ENCODE measurements at regions not wholly inside any gene's neighbourhood (a gene's known extent, or its start where the extent isn't known, plus 50 kb on each side); places are given as distances from the start of the nearest gene placed in this dataset.
A peak's percentile ranks its signal among the peaks of the same experiment; 100 is the strongest.

DNA sequence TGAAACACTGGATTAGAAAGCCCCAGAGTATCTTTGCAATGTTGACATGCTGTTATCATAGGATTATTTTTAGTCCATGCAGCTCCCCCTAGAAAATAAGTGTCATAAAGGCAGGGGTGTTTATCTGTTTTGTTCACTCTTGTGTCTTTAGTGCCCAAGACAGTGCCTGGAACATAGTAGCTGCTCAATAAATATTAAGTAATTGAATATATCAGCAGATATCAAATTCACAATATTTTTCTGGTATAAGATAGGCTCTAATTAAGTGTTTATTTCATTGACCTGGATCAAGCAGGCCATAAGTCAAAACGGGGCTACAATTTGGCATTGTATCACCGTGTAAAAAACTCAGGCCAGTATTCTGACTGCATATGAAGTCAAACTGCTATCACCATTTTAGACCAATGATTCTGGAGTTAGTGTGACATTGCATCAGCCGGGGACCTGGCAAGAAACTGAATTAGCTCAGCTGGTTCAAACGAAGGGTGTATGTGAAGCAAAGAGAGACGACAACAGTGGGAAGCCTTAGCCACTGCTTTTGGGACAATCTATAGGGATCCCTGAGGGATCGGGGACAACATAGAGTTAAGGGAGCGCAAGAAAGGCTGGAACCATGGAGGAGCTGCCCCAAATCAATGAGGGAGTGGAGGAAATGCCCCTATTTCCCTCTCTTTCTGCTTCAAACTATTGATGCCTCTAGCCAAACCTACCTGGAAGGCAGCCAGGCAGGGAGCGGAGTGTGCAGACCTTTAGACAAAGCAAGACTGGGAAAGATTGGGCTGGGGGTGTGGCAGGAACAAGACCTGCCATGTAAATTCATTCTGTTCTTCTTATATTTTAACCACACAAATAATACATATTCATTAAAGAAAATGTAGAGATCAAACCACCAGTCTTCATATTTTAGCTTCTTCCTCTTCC, 112.2 kb downstream of the PLEKHG1 start:
- no peak overlapping the region for H2BK120ac ChIP-seq (replicated peaks; ENCODE audit: low read depth, low read length)
- H4K91ac ChIP-seq (replicated peaks; ENCODE audit: insufficient read length, low read length): no peak overlapping the region
- H4K8ac ChIP-seq (ENCODE audit: extremely low read depth, insufficient read depth, low read length): no peak overlapping the region; the same call in 1 of the 2 replicates
- no peak overlapping the region for H3K18ac ChIP-seq (ENCODE audit: extremely low read depth, low read length)
- H3K4ac ChIP-seq (replicated peaks; ENCODE audit: insufficient read length, low read depth, low read length): no peak overlapping the region
- ChIA-PET CTCF (ENCODE audit: partially characterized antibody) (interaction anchor here (1.2 to 2.1 kb wide), 7 partner anchors 11 to 318 kb away, joined by 3 to 6 read pairs (median 4); no protein-coding TSS in a partner anchor), POLR2A (ENCODE audit: partially characterized antibody) (no interaction called here)
- H3K9me3 ChIP-seq (ENCODE audit: insufficient read depth in 2 of 2, low read depth in 1 of 2, low read length in 1 of 2): no peaks in the 10 kb centered on the region
- no peak overlapping the region for H3K27ac ChIP-seq (ENCODE audit: low read depth, low read length)
- H3K23ac ChIP-seq (ENCODE audit: insufficient read length): no peak overlapping the region
- no peak overlapping the region for H3K4me2 ChIP-seq (ENCODE audit: insufficient read depth in 1 of 2, low read depth in 2 of 2, low read length in 2 of 2)
- H3K23me2 ChIP-seq (ENCODE audit: low read depth, low read length): no peaks in the 10 kb centered on the region
- H2AFZ ChIP-seq (ENCODE audit: low read length): no peak overlapping the region
- TF ChIP-seq RBBP5 (IDR thresholded peaks at IDR 0.05; ENCODE audit: borderline replicate concordance, low read depth, low read length): no peak
- TF ChIP-seq CHD2 (IDR thresholded peaks at IDR 0.05; ENCODE audit: low read length): no peak
- no peak for TF ChIP-seq POLR2AphosphoS5 (IDR thresholded peaks at IDR 0.05; ENCODE audit: low read depth, low read length)
- no peak for TF ChIP-seq RXRA (IDR thresholded peaks at IDR 0.05; ENCODE audit: insufficient read depth, low read depth, low read length)
- TF ChIP-seq GABPA (IDR thresholded peaks at IDR 0.05; ENCODE audit: borderline replicate concordance, insufficient read depth, low read length): no peak
- TF ChIP-seq BCL11A (IDR thresholded peaks at IDR 0.05; ENCODE audit: low read depth in 2 of 2, low read length in 2 of 2): no peak
- TF ChIP-seq NANOG (IDR thresholded peaks at IDR 0.05; ENCODE audit: insufficient read depth, low read depth, low read length, poor library complexity, severe bottlenecking): no peak
- TF ChIP-seq KDM4A (IDR thresholded peaks at IDR 0.05; ENCODE audit: low read depth, low read length, severe bottlenecking): no peak
- no peak for TF ChIP-seq JUND (IDR thresholded peaks at IDR 0.05; ENCODE audit: low read length)
- no peak for TF ChIP-seq CBX8 (IDR thresholded peaks at IDR 0.05; ENCODE audit: borderline replicate concordance, low read depth, low read length)
- TF ChIP-seq SIRT6 (IDR thresholded peaks at IDR 0.05; ENCODE audit: low read length): no peak
- no peaks in the 10 kb centered on the region for H3K79me1 ChIP-seq (ENCODE audit: low read depth, low read length)
- H4K5ac ChIP-seq (ENCODE audit: insufficient read length, low read depth, low read length): no peak overlapping the region
- H2BK15ac ChIP-seq (ENCODE audit: low read length): no peak overlapping the region
- no peak overlapping the region for H3K4me3 ChIP-seq (ENCODE audit: extremely low read depth in 1 of 4, insufficient read depth in 2 of 4, low read depth in 3 of 4, low read length in 4 of 4)
- no peaks in the 10 kb centered on the region for H3K79me2 ChIP-seq (ENCODE audit: control insufficient read depth in 1 of 2, insufficient read depth in 2 of 2, low read length in 2 of 2)
- FAIRE-seq (no peak), DNase-seq (ENCODE audit: low read depth in 1 of 2, low spot score in 2 of 2) (no peak)
- H2BK12ac ChIP-seq (ENCODE audit: low read depth, low read length): peak overlapping the region; percentile 42; the same call in 1 of the 2 replicates
- H4K20me1 ChIP-seq (replicated peaks in 1 of 2; ENCODE audit: control insufficient read depth in 1 of 2, insufficient read depth in 2 of 2, low read length in 2 of 2): no peaks in the 10 kb centered on the region
- no peak overlapping the region for H3K14ac ChIP-seq (ENCODE audit: insufficient read length)
- peaks cover 0 to 6% (median under 1%) of the 10 kb centered on the region in 4 experiments; a peak in 2 of 7 replicates for H3K4me1 ChIP-seq (replicated peaks in 1 of 4; ENCODE audit: control insufficient read depth in 3 of 4, insufficient read depth in 4 of 4, low read length in 3 of 4)
- no peak overlapping the region for H3K9ac ChIP-seq (replicated peaks in 1 of 4; ENCODE audit: extremely low read depth in 1 of 4, low read depth in 3 of 4, low read length in 3 of 4)
- H3K36me3 ChIP-seq (ENCODE audit: control insufficient read depth in 2 of 4, insufficient read depth in 4 of 4, low read length in 3 of 4): no peaks in the 10 kb centered on the region
- no peak overlapping the region for H2BK5ac ChIP-seq (ENCODE audit: low read depth, low read length)
- H2AK5ac ChIP-seq (ENCODE audit: low read depth, low read length): no peak overlapping the region
- H3K27me3 ChIP-seq (replicated peaks in 1 of 4; ENCODE audit: control insufficient read depth in 3 of 4, extremely low read depth in 1 of 4, insufficient read depth in 3 of 4, low read length in 3 of 4): no peaks in the 10 kb centered on the region
- no peak overlapping the region for H3K56ac ChIP-seq (replicated peaks; ENCODE audit: insufficient read length, low read depth, low read length)
- no peak overlapping the region; the same call in 1 of the 2 replicates for H2BK20ac ChIP-seq (ENCODE audit: low read length)
- 86% methylated on average over 8 of the region's 8 CpGs; no CpG with 5 or more reads in 1 of the 2 experiments for WGBS, 2 experiments (ENCODE audit: extremely low coverage in 1 of 2, insufficient coverage in 1 of 2, insufficient read length in 1 of 2, insufficient replicate concordance in 2 of 2, low coverage in 1 of 2, low lambda C conversion rate in 2 of 2, missing lambda C conversion rate in 1 of 2)

Data from H1 (cell line).